ENCODE measurements at regions not wholly inside any gene's neighbourhood (a gene's known extent, or its start where the extent isn't known, plus 50 kb on each side); places are given as distances from the start of the nearest gene placed in this dataset.

- no peak for TF ChIP-seq HDAC6 (IDR thresholded peaks at IDR 0.05; ENCODE audit: low read depth, low read length)
- TF ChIP-seq HOXB6 (CRISPR knock-in tag; IDR thresholded peaks at IDR 0.05; ENCODE audit: borderline replicate concordance): no peak
- TF ChIP-seq NFE2 (IDR thresholded peaks at IDR 0.05; ENCODE audit: low read depth): peak; percentile 63
- no peak for TF ChIP-seq CHD1 (IDR thresholded peaks at IDR 0.05; ENCODE audit: low read length)
- no peak for TF ChIP-seq ZNF785 (CRISPR knock-in tag; IDR thresholded peaks at IDR 0.05)
- no peak for TF ChIP-seq ZC3H4 (CRISPR knock-in tag; IDR thresholded peaks at IDR 0.05; ENCODE audit: borderline replicate concordance)
- TF ChIP-seq MTF1 (CRISPR knock-in tag; IDR thresholded peaks at IDR 0.05; ENCODE audit: borderline replicate concordance): no peak
- TF ChIP-seq RBBP5 (IDR thresholded peaks at IDR 0.05; ENCODE audit: borderline replicate concordance, insufficient read depth, low read length, poor library complexity, severe bottlenecking): no peak
- TF ChIP-seq ZNF551 (CRISPR knock-in tag; IDR thresholded peaks at IDR 0.05): no peak
- no peak for TF ChIP-seq PHF20 (IDR thresholded peaks at IDR 0.05; ENCODE audit: partially characterized antibody)
- TF ChIP-seq SMC3 (conservative IDR thresholded peaks at IDR 0.05; ENCODE audit: insufficient read depth, low read depth, low read length): no peak
- TF ChIP-seq SP2 (IDR thresholded peaks at IDR 0.05; ENCODE audit: extremely low read depth, low read depth, low read length, poor library complexity, severe bottlenecking): no peak
- no peak for TF ChIP-seq EWSR1 (IDR thresholded peaks at IDR 0.05; ENCODE audit: borderline replicate concordance, low read depth, partially characterized antibody)
- TF ChIP-seq ZNF740 (CRISPR knock-in tag; IDR thresholded peaks at IDR 0.05): no peak
- TF ChIP-seq ZNF740 (tag; IDR thresholded peaks at IDR 0.05): no peak
- no peak for TF ChIP-seq SAFB (IDR thresholded peaks at IDR 0.05; ENCODE audit: borderline replicate concordance, low read depth, low read length)
- no peak for TF ChIP-seq SIRT6 (IDR thresholded peaks at IDR 0.05; ENCODE audit: low read depth, low read length)
- TF ChIP-seq NCOA2 (IDR thresholded peaks at IDR 0.05; ENCODE audit: partially characterized antibody in 2 of 2): no peak
- TF ChIP-seq IRF9 (tag; IDR thresholded peaks at IDR 0.05): no peak
- TF ChIP-seq RBM25 (IDR thresholded peaks at IDR 0.05; ENCODE audit: low read depth, low read length, severe bottlenecking): no peak
- TF ChIP-seq ZBED1 (IDR thresholded peaks at IDR 0.05): no peak
- no peak for TF ChIP-seq KAT7 (CRISPR knock-in tag; IDR thresholded peaks at IDR 0.05; ENCODE audit: borderline replicate concordance)
- no peak for TF ChIP-seq RFX7 (CRISPR knock-in tag; IDR thresholded peaks at IDR 0.05)
- no peak for TF ChIP-seq JUNB (CRISPR knock-in tag; conservative IDR thresholded peaks at IDR 0.05)
- TF ChIP-seq MBD2 (IDR thresholded peaks at IDR 0.05; ENCODE audit: borderline replicate concordance, low read depth): no peak
- no peak for TF ChIP-seq E4F1 (CRISPR knock-in tag; IDR thresholded peaks at IDR 0.05; ENCODE audit: borderline replicate concordance)
- no peak for TF ChIP-seq BRCA1 (IDR thresholded peaks at IDR 0.05)
- TF ChIP-seq BRCA1 (CRISPR knock-in tag; IDR thresholded peaks at IDR 0.05): no peak
Observed at GRCh38 chr4:54588404-54588803, 69.4 kb upstream of the KIT start (continued).
